NCI-H774 (cell line): ENCODE measurements at regions not wholly inside any gene's neighbourhood (a gene's known extent, or its start where the extent isn't known, plus 50 kb on each side); places are given as distances from the start of the nearest gene placed in this dataset.

ENCODE experiments used
- DNase-seq: peaks from one replicate; lab custom pipeline; 2025; lab: John Stamatoyannopoulos, UW

GRCh38 chr13:111516712-111517640 is 196.5 kb downstream of the TEX29 start:
- DNase-seq: peak; percentile 72

- peak; percentile 53 for DNase-seq
Measured at GRCh38 chr13:111517641-111518010, 197.2 kb downstream of the TEX29 start.

GRCh38 chr13:111518161-111518792 is 197.8 kb downstream of the TEX29 start:
- DNase-seq: peak; percentile 92

GRCh38 chr13:111519041-111519440 is 198.6 kb downstream of the TEX29 start:
- DNase-seq: no peak

- no peak for DNase-seq
Measured at GRCh38 chr13:111519490-111520170, 199.2 kb downstream of the TEX29 start.

GRCh38 chr13:111521030-111521429 is 200.6 kb downstream of the TEX29 start:
- DNase-seq: no peak

- no peak for DNase-seq
Measured at GRCh38 chr13:111521691-111522229, 201.3 kb downstream of the TEX29 start.

GRCh38 chr13:111525320-111526118 is 205.1 kb downstream of the TEX29 start:
- no peak for DNase-seq

- DNase-seq: peak; percentile 39
Measured at GRCh38 chr13:111526922-111527321, 206.5 kb downstream of the TEX29 start.

- DNase-seq: no peak
Measured at GRCh38 chr13:111527614-111528229, 207.3 kb downstream of the TEX29 start.

- no peak for DNase-seq
Measured at GRCh38 chr13:111528513-111528912, 208.1 kb downstream of the TEX29 start.

GRCh38 chr13:111530137-111530870 is 209.9 kb downstream of the TEX29 start:
- no peak for DNase-seq

GRCh38 chr13:111531505-111531904 is 211.1 kb downstream of the TEX29 start:
- DNase-seq: peak; percentile 80

GRCh38 chr13:111532111-111532510 is 211.7 kb downstream of the TEX29 start:
- no peak for DNase-seq

- DNase-seq: peak; percentile 65
Measured at GRCh38 chr13:111533900-111534683, 213.7 kb downstream of the TEX29 start.

GRCh38 chr13:111534751-111535522 is 214.5 kb downstream of the TEX29 start:
- DNase-seq: peak; percentile 29

GRCh38 chr13:111535523-111535811 is 215.0 kb downstream of the TEX29 start:
- no peak for DNase-seq

- DNase-seq: no peak
Measured at GRCh38 chr13:111536075-111536642, 215.7 kb downstream of the TEX29 start.
